Liver (tissue), 8 donors: ENCODE measurements at regions not wholly inside any gene's neighbourhood (a gene's known extent, or its start where the extent isn't known, plus 50 kb on each side); places are given as distances from the start of the nearest gene placed in this dataset.

ENCODE experiments used
- DNase-seq: peaks from one replicate; pipeline ENCODE4 v3.0.0-alpha.2; 2017; ENCODE audit warnings: low spot score
- H3K27ac ChIP-seq, 2 donors: one replicate each; pipeline ENCODE4 v1.7.0; 2013; ENCODE audit warnings: inconsistent platforms in 2 of 2, low read length in 2 of 2, control low read depth in 1 of 2, low read depth in 1 of 2, mild to moderate bottlenecking in 1 of 2
- H3K27me3 ChIP-seq, 4 donors: one replicate each; pipeline versions ENCODE4 v1.6.1 to v1.7.0; 2013; ENCODE audit warnings: low read length in 3 of 4, inconsistent platforms in 1 of 4, mild to moderate bottlenecking in 1 of 4, moderate library complexity in 1 of 4; ENCODE audit not compliant: control insufficient read depth in 4 of 4, insufficient read depth in 4 of 4
- H3K36me3 ChIP-seq, 4 donors: one replicate each; pipeline versions ENCODE4 v1.6.1 to v1.7.0; 2013; ENCODE audit warnings: low read length in 3 of 4, mild to moderate bottlenecking in 3 of 4, low read depth in 1 of 4, moderate library complexity in 1 of 4; ENCODE audit not compliant: control insufficient read depth in 4 of 4, insufficient read depth in 3 of 4
- H3K4me1 ChIP-seq, 4 donors: one replicate each; pipeline versions ENCODE4 v1.6.1 to v1.7.0; 2013; ENCODE audit warnings: low read length in 3 of 4, mild to moderate bottlenecking in 3 of 4, moderate library complexity in 1 of 4; ENCODE audit not compliant: control insufficient read depth in 4 of 4, insufficient read depth in 4 of 4
- H3K4me3 ChIP-seq, 3 donors: one replicate each; pipeline versions ENCODE4 v1.6.1 to v1.7.0; 2013; ENCODE audit warnings: low read length in 3 of 3, control low read depth in 1 of 3, low read depth in 1 of 3, mild to moderate bottlenecking in 1 of 3
- H3K9ac ChIP-seq, 2 donors: one replicate each; pipeline ENCODE4 v1.7.0; 2013; ENCODE audit warnings: low read length in 2 of 2, mild to moderate bottlenecking in 2 of 2, moderate library complexity in 2 of 2, control low read depth in 1 of 2, low read depth in 1 of 2
- H3K9me3 ChIP-seq, 4 donors: one replicate each; pipeline versions ENCODE4 v1.6.1 to v1.7.0; 2013; ENCODE audit warnings: low read length in 3 of 4; ENCODE audit not compliant: control insufficient read depth in 4 of 4
- ATF3 ChIP-seq: IDR thresholded peaks from 2 replicates; pipeline ENCODE4 v1.6.1; 2016; ENCODE audit warnings: antibody characterized with exemption
- CTCF ChIP-seq: fragments of 150-350 bp; IDR thresholded peaks from 2 replicates; pipeline ENCODE4 v1.5.1; 2017; ENCODE audit warnings: improper control_type of control experiment, low read depth, low read length; ENCODE audit not compliant: missing input control
- EGR1 ChIP-seq, 2 donors: IDR thresholded peaks; 2 replicates each; pipeline ENCODE4 v1.6.1; 2016 to 2018; ENCODE audit warnings: antibody characterized with exemption in 2 of 2, low read depth in 2 of 2
- FOXA1 ChIP-seq: IDR thresholded peaks from 2 replicates; pipeline ENCODE4 v1.6.1; 2016; ENCODE audit warnings: antibody characterized with exemption
- HNF4A ChIP-seq, 2 donors: conservative IDR thresholded peaks; 2 replicates each; pipeline ENCODE4 v1.6.1; 2016; ENCODE audit warnings: antibody characterized with exemption in 2 of 2, mild to moderate bottlenecking in 2 of 2
- HNF4G ChIP-seq: IDR thresholded peaks from 2 replicates; pipeline ENCODE4 v1.6.1; 2016; ENCODE audit warnings: antibody characterized with exemption
- JUND ChIP-seq, 2 donors: IDR thresholded peaks; 2 replicates each; pipeline ENCODE4 v1.6.1; 2016; ENCODE audit warnings: antibody characterized with exemption in 2 of 2
- MAX ChIP-seq: IDR thresholded peaks from 2 replicates; pipeline ENCODE4 v1.6.1; 2016; ENCODE audit warnings: antibody characterized with exemption
- NR2F2 ChIP-seq: IDR thresholded peaks from 2 replicates; pipeline ENCODE4 v1.6.1; 2016; ENCODE audit warnings: antibody characterized with exemption
- REST ChIP-seq: IDR thresholded peaks from 2 replicates; pipeline ENCODE4 v1.6.1; 2016; ENCODE audit warnings: antibody characterized with exemption, mild to moderate bottlenecking
- RXRA ChIP-seq, 2 donors: IDR thresholded peaks; 2 replicates each; pipeline ENCODE4 v1.6.1; 2017 to 2018; ENCODE audit warnings: antibody characterized with exemption in 2 of 2, mild to moderate bottlenecking in 1 of 2
- SP1 ChIP-seq: IDR thresholded peaks from 2 replicates; pipeline ENCODE4 v1.6.1; 2018; ENCODE audit warnings: antibody characterized with exemption, mild to moderate bottlenecking
- TAF1 ChIP-seq: conservative IDR thresholded peaks from 2 replicates; pipeline ENCODE4 v1.6.1; 2016; ENCODE audit warnings: antibody characterized with exemption, mild to moderate bottlenecking
- ZBTB33 ChIP-seq: IDR thresholded peaks from 2 replicates; pipeline ENCODE4 v1.6.1; 2016; ENCODE audit warnings: antibody characterized with exemption
- WGBS: extraction: QIAGEN DNeasy Blood & Tissue Kit; methylation state at CpG from one replicate; pipeline ENCODE4 v1.1.7; 2013; 5-methylcytosine and 5-hydroxymethylcytosine counted together
- donor health status: healthy.
- donor health status: healthy.
- donor health status: healthy.
- donor health status: healthy.
- donor health status: healthy.

- no peak for DNase-seq
- Histone ChIP-seq H3K9ac (no peak overlapping the region), H3K4me3 (no peak overlapping the region), H3K4me1 (no peaks in the 10 kb centered on the region), H3K27ac (no peak overlapping the region), H3K9me3 (peaks cover 0 to 13% (median 4%) of the 10 kb centered on the region in 4 donors), H3K27me3 (peaks cover 0 to 6% (median 0%) of the 10 kb centered on the region in 4 donors), H3K36me3 (no peaks in the 10 kb centered on the region)
- WGBS: 68% methylated on average over 4 of the region's 4 CpGs
- TF ChIP-seq FOXA1 (no peak), EGR1 (IDR thresholded peaks at IDR 0.05; ENCODE audit: low read depth in 2 of 2) (no peak), ATF3 (no peak), REST (no peak), HNF4G (no peak), SP1 (no peak), MAX (no peak), NR2F2 (no peak), ZBTB33 (no peak), RXRA (IDR thresholded peaks at IDR 0.05) (no peak), CTCF (no peak), HNF4A (conservative IDR thresholded peaks at IDR 0.05) (no peak), TAF1 (no peak), JUND (IDR thresholded peaks at IDR 0.05) (no peak)
These were observed 131.4 kb upstream of the OTOS start for GRCh38 chr2:240271716-240272341.

GRCh38 chr2:240275386-240275785, 134.9 kb upstream of the OTOS start:
- 74% methylated on average over 2 of the region's 2 CpGs for WGBS
- no peak overlapping the region for H3K27ac ChIP-seq
- peaks cover 0 to 10% (median 3%) of the 10 kb centered on the region in 4 donors for H3K9me3 ChIP-seq
- H3K27me3 ChIP-seq: peaks cover 0 to 5% (median 0%) of the 10 kb centered on the region in 4 donors
- H3K9ac ChIP-seq: no peak overlapping the region
- no peaks in the 10 kb centered on the region for H3K36me3 ChIP-seq
- no peak overlapping the region for H3K4me3 ChIP-seq
- DNase-seq: no peak
- TF ChIP-seq MAX: no peak
- no peaks in the 10 kb centered on the region for H3K4me1 ChIP-seq
